ENCODE measurements at regions not wholly inside any gene's neighbourhood (a gene's known extent, or its start where the extent isn't known, plus 50 kb on each side); places are given as distances from the start of the nearest gene placed in this dataset.

GRCh38 chr4:60812811-60813210 is 387.3 kb upstream of the ADGRL3 start:
- WGBS, 2 donors, result 46 to 47% methylated on average over 1 of the region's 1 CpG
- intact Hi-C loops (cut with DNase I; ENCODE audit: low total_unique reads), result no loop called here
- no peak for DNase-seq (ENCODE audit: low spot score in 2 of 2)
- no peak overlapping the region for H3K4me3 ChIP-seq (ENCODE audit: low read depth, poor library complexity, severe bottlenecking)
- TF ChIP-seq CTCF (IDR thresholded peaks at IDR 0.05) (no peak), POLR2A (IDR thresholded peaks at IDR 0.05) (no peak)

GRCh38 chr4:60814549-60814948 is 385.6 kb upstream of the ADGRL3 start:
- intact Hi-C loops (cut with DNase I; ENCODE audit: low total_unique reads), result no loop called here
- WGBS, 2 donors, result 83 to 84% methylated on average over 4 of the region's 4 CpGs
- H3K4me3 ChIP-seq (ENCODE audit: low read depth, poor library complexity, severe bottlenecking), result no peak overlapping the region
- no peak for TF ChIP-seq POLR2A (IDR thresholded peaks at IDR 0.05)
- TF ChIP-seq CTCF (IDR thresholded peaks at IDR 0.05), result no peak
- no peak for DNase-seq (ENCODE audit: low spot score in 2 of 2)

- intact Hi-C loops (cut with DNase I; ENCODE audit: low total_unique reads), result no loop called here
- no peak for TF ChIP-seq CTCF (IDR thresholded peaks at IDR 0.05)
- WGBS, 2 donors, result 87 to 88% methylated on average over 1 of the region's 1 CpG
- DNase-seq (ENCODE audit: low spot score in 2 of 2), result no peak
- H3K4me3 ChIP-seq (ENCODE audit: low read depth, poor library complexity, severe bottlenecking), result no peak overlapping the region
Observed at GRCh38 chr4:60817609-60818008, 382.5 kb upstream of the ADGRL3 start.

GRCh38 chr4:60822986-60823385 is 377.1 kb upstream of the ADGRL3 start:
- no peak for DNase-seq (ENCODE audit: low spot score in 2 of 2)
- TF ChIP-seq CTCF (IDR thresholded peaks at IDR 0.05) (no peak), POLR2A (IDR thresholded peaks at IDR 0.05) (no peak)
- intact Hi-C loops (cut with DNase I; ENCODE audit: low total_unique reads), result no loop called here
- 52 to 56% methylated on average over 2 of the region's 2 CpGs for WGBS, 2 donors
- H3K4me3 ChIP-seq (ENCODE audit: low read depth, poor library complexity, severe bottlenecking), result no peak overlapping the region

GRCh38 chr4:60840020-60840419 is 360.1 kb upstream of the ADGRL3 start:
- WGBS, 2 donors, result 97% methylated on average over 1 of the region's 1 CpG
- TF ChIP-seq CTCF (IDR thresholded peaks at IDR 0.05) (no peak), POLR2A (IDR thresholded peaks at IDR 0.05) (no peak)
- intact Hi-C loops (cut with DNase I; ENCODE audit: low total_unique reads), result no loop called here
- no peak for DNase-seq (ENCODE audit: low spot score in 2 of 2)
- no peak overlapping the region for H3K4me3 ChIP-seq (ENCODE audit: low read depth, poor library complexity, severe bottlenecking)

- no peak overlapping the region for H3K4me3 ChIP-seq (ENCODE audit: low read depth, poor library complexity, severe bottlenecking)
- intact Hi-C loops (cut with DNase I; ENCODE audit: low total_unique reads), result no loop called here
- WGBS, 2 donors, result 79 to 91% methylated on average over 4 of the region's 4 CpGs
- no peak for DNase-seq (ENCODE audit: low spot score in 2 of 2)
- TF ChIP-seq CTCF (IDR thresholded peaks at IDR 0.05), result no peak
- TF ChIP-seq POLR2A (IDR thresholded peaks at IDR 0.05), result no peak
Observed at GRCh38 chr4:60846678-60847077, 353.4 kb upstream of the ADGRL3 start.

Data from lower leg skin (tissue), 4 donors.